LNCaP clone FGC (cell line): ENCODE measurements at regions not wholly inside any gene's neighbourhood (a gene's known extent, or its start where the extent isn't known, plus 50 kb on each side); places are given as distances from the start of the nearest gene placed in this dataset.
"Not testable (repeated sequence)": the region's sequence is repeated elsewhere in the genome, so short reads cannot be mapped to it uniquely, and the experiment has no call there.

Experiments
- DNase-seq: peaks from one replicate; pipeline ENCODE4 v3.0.0-alpha.2; 2011; ENCODE audit warnings: low read depth
- H3K4me3 ChIP-seq: 2 replicates; pipeline ENCODE4 v1.5.1; 2011; ENCODE audit warnings: mild to moderate bottlenecking, low read depth, low read length, control low read depth
- CTCF ChIP-seq: IDR thresholded peaks from 2 replicates; pipeline ENCODE4 v1.5.1; 2012; ENCODE audit warnings: mild to moderate bottlenecking; ENCODE audit not compliant: control insufficient read depth, insufficient read depth; ENCODE audit errors: extremely low read depth

GRCh38 chr1:45258059-45258650 lies 51.8 kb upstream of the ZSWIM5 start:
- no peak overlapping the region for H3K4me3 ChIP-seq

GRCh38 chr1:45259053-45259452 lies 52.6 kb upstream of the ZSWIM5 start:
- H3K4me3 ChIP-seq, result no peak overlapping the region
- no peak for DNase-seq
- TF ChIP-seq CTCF, result no peak

More at GRCh38 chr1:45258059-45258650, 51.8 kb upstream of the ZSWIM5 start:
- TF ChIP-seq CTCF, result no peak
- no peak for DNase-seq

GRCh38 chr1:45260244-45260643 lies 53.8 kb upstream of the ZSWIM5 start:
- no peak for DNase-seq
- no peak overlapping the region for H3K4me3 ChIP-seq
- TF ChIP-seq CTCF, result no peak

GRCh38 chr1:45263132-45263531 lies 56.7 kb upstream of the ZSWIM5 start:
- DNase-seq, result no peak
- TF ChIP-seq CTCF, result no peak
- H3K4me3 ChIP-seq, result no peak overlapping the region

- no peak for TF ChIP-seq CTCF
- H3K4me3 ChIP-seq, result no peak overlapping the region
- DNase-seq, result no peak
Measured at GRCh38 chr1:45265244-45265643, 58.8 kb upstream of the ZSWIM5 start.

- peak; percentile 13 for DNase-seq
- no peak overlapping the region for H3K4me3 ChIP-seq
- no peak for TF ChIP-seq CTCF
Measured at GRCh38 chr1:45266151-45266801, 59.9 kb upstream of the ZSWIM5 start.

GRCh38 chr1:45268310-45268709 lies 58.4 kb upstream of the HPDL start:
- not testable (repeated sequence) for DNase-seq, H3K4me3 ChIP-seq

- not testable (repeated sequence) for H3K4me3 ChIP-seq, DNase-seq
Measured at GRCh38 chr1:45272267-45272666, 54.4 kb upstream of the HPDL start.
